Spleen (tissue), 7 donors: ENCODE measurements at regions not wholly inside any gene's neighbourhood (a gene's known extent, or its start where the extent isn't known, plus 50 kb on each side); places are given as distances from the start of the nearest gene placed in this dataset.

ENCODE experiments used
- POLR2A ChIP-seq, 3 donors: fragments of 450-650 bp; IDR thresholded peaks; one replicate each; pipeline ENCODE4 v1.5.1; 2017; ENCODE audit warnings: antibody characterized with exemption in 3 of 3, mild to moderate bottlenecking in 1 of 3
- TF ChIP-seq, protein P1 (sequence below), 11 experiments: fragments of 200-600 bp in 7 of 11; fragments of 450-650 bp in 4 of 11; sonication (generic) in 4 of 11; IDR thresholded peaks in 8 of 11; conservative IDR thresholded peaks in 3 of 11; 1 replicate in 7 of 11; 2 replicates in 4 of 11; pipeline versions ENCODE4 v1.4.0 to v1.8.0; 2016 to 2021; ENCODE audit warnings: antibody characterized with exemption in 11 of 11, inconsistent platforms in 4 of 11, mild to moderate bottlenecking in 1 of 11
- donor health status: DM: no; HTN: no; CAD: no; lungs with moderate emphysema.
- donor health status: DM: no; HTN: no; CAD: no.
- donor health status: DM: no; HTN: no; CAD: no.

DNA sequence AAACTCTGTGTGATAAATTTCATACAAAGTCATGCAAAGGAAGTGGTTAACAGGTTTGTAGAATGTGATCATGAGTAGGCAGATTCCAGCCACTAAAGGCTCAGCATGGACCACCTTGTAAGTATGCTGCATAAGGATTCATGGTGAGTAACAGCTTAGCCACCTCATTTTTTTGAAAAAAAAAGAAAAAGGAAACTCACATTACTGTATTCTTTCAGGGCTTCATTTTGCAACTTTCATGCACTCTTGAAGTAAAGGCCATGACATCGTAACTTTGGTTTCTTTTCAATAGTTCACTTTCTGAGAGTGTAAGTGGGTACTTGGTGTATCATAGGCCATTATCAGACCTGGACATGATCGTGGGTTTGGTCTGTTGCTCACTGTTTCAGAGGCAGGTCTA is 175.1 kb downstream of the PCSK1 start:
- TF ChIP-seq, protein P1, sequence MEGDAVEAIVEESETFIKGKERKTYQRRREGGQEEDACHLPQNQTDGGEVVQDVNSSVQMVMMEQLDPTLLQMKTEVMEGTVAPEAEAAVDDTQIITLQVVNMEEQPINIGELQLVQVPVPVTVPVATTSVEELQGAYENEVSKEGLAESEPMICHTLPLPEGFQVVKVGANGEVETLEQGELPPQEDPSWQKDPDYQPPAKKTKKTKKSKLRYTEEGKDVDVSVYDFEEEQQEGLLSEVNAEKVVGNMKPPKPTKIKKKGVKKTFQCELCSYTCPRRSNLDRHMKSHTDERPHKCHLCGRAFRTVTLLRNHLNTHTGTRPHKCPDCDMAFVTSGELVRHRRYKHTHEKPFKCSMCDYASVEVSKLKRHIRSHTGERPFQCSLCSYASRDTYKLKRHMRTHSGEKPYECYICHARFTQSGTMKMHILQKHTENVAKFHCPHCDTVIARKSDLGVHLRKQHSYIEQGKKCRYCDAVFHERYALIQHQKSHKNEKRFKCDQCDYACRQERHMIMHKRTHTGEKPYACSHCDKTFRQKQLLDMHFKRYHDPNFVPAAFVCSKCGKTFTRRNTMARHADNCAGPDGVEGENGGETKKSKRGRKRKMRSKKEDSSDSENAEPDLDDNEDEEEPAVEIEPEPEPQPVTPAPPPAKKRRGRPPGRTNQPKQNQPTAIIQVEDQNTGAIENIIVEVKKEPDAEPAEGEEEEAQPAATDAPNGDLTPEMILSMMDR (IDR thresholded peaks at IDR 0.05 in 8 of 11, conservative IDR thresholded peaks at IDR 0.05 in 3 of 11): no peak
- TF ChIP-seq POLR2A (IDR thresholded peaks at IDR 0.05): no peak
